GM12875 (cell line): ENCODE measurements at regions not wholly inside any gene's neighbourhood (a gene's known extent, or its start where the extent isn't known, plus 50 kb on each side); places are given as distances from the start of the nearest gene placed in this dataset.

Experiments used
- H3K4me3 ChIP-seq: one replicate; pipeline ENCODE4 v1.5.1; 2011; ENCODE audit warnings: low read depth, low read length, control low read depth
- TF ChIP-seq, protein P1 (sequence below): IDR thresholded peaks from 2 replicates; pipeline ENCODE4 v1.5.1; 2011; ENCODE audit warnings: low read depth, mild to moderate bottlenecking, control low read depth, inconsistent platforms, low read length, moderate library complexity, borderline replicate concordance; ENCODE audit not compliant: insufficient read depth

- TF ChIP-seq, protein P1, sequence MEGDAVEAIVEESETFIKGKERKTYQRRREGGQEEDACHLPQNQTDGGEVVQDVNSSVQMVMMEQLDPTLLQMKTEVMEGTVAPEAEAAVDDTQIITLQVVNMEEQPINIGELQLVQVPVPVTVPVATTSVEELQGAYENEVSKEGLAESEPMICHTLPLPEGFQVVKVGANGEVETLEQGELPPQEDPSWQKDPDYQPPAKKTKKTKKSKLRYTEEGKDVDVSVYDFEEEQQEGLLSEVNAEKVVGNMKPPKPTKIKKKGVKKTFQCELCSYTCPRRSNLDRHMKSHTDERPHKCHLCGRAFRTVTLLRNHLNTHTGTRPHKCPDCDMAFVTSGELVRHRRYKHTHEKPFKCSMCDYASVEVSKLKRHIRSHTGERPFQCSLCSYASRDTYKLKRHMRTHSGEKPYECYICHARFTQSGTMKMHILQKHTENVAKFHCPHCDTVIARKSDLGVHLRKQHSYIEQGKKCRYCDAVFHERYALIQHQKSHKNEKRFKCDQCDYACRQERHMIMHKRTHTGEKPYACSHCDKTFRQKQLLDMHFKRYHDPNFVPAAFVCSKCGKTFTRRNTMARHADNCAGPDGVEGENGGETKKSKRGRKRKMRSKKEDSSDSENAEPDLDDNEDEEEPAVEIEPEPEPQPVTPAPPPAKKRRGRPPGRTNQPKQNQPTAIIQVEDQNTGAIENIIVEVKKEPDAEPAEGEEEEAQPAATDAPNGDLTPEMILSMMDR, result no peak
- H3K4me3 ChIP-seq, result no peak overlapping the region
Measured at GRCh38 chr14:43475757-43476156, 1031.3 kb downstream of the FSCB start.

DNA sequence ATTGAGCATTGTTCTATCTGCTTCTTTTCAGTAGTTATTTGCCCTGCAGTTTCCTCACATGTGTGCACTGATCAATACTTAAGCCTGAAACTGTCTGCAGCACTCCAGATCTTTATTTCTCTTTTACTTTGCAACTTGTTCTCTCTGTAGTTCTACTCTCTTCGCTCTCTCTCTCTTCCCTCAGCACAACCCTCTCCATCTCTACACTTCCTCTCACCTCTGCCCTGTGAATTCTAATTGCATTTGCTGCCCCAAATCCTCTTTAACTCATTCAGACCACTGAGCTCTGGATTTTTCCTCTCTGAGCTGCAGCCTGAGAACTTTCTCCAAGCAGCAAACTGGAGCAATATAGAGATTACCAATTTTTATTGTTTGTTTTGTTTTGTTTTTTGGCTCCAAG is 1035.5 kb downstream of the FSCB start:
- no peak overlapping the region for H3K4me3 ChIP-seq
- TF ChIP-seq, protein P1, result no peak

DNA sequence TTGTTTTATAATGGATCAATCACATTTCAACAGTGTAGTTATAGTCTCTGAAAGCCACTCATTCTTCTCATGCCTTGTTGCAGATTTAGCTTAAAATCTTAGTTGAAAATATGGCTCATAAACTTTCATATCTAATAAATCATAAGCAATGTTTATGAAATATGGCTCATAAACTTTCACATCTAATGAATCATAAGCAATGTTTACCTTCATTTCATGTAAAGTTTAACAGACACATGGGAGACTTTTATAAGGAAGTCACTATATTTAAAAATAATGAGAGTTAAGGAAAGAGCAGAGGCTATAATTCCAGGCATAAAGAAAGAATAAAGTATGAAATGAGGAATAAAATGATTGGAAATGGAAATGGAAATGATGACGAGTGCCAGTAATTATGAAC is 1042.1 kb downstream of the FSCB start:
- H3K4me3 ChIP-seq, result no peak overlapping the region
- TF ChIP-seq, protein P1, result no peak

GRCh38 chr14:43449291-43449690 is 1057.8 kb downstream of the FSCB start:
- TF ChIP-seq, protein P1, result no peak
- H3K4me3 ChIP-seq, result no peak overlapping the region

GRCh38 chr14:43438056-43438455 is 1069.0 kb downstream of the FSCB start:
- TF ChIP-seq, protein P1, result no peak
- no peak overlapping the region for H3K4me3 ChIP-seq

DNA sequence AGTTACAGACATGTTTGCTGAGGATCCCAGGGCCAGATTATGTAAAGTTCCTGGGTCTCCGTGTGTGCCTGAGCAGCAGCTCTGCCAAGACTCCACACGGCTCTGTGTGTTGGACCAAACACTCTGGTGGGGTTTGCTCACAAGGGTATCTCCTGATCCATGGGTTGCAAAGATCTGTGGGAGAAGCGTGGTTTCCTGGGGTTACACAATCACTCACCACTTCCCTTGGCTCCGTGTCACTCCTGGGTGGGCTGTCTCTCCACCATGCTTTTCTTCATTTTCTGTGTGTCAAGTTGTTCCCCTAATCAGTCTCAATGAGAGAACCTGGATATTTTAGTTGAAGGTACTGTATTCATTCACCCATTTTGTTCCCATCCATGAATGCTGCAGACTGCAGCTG is 1088.8 kb downstream of the FSCB start:
- no peak overlapping the region for H3K4me3 ChIP-seq

DNA sequence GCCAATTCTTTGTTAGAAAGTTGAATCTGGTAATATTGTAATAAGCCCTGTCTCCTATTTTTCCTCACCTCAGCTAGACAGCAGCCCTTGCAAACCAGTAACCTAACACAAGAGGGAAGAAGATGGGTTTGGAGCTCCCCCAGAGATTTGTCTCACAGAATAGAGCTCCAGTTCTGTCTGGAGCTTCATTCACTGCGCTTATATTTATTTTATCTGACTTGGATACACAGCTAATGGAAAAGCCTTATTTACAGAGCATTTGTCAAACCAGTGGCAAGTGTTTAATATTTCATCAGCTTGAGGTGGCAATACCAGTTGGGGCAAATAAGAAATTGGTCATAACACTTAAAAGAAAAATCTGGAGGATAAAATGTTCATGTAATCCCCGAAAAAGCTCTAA is 1094.0 kb downstream of the FSCB start:
- H3K4me3 ChIP-seq, result no peak overlapping the region
- TF ChIP-seq, protein P1, result no peak

More for the DNA sequence above, 1088.8 kb downstream of the FSCB start:
- TF ChIP-seq, protein P1, result no peak
